ENCODE measurements at regions not wholly inside any gene's neighbourhood (a gene's known extent, or its start where the extent isn't known, plus 50 kb on each side); places are given as distances from the start of the nearest gene placed in this dataset.

- TF ChIP-seq CTCF (IDR thresholded peaks at IDR 0.05; ENCODE audit: poor library complexity, severe bottlenecking), result no peak
- no peak for TF ChIP-seq EZH2 (IDR thresholded peaks at IDR 0.05; ENCODE audit: borderline replicate concordance, insufficient read depth, low read length, poor library complexity, severe bottlenecking)
- TF ChIP-seq MXI1 (conservative IDR thresholded peaks at IDR 0.05; ENCODE audit: poor library complexity, severe bottlenecking), result no peak
- TF ChIP-seq TAF1 (IDR thresholded peaks at IDR 0.05; ENCODE audit: low read depth), result no peak
- no peak for TF ChIP-seq SMC3 (conservative IDR thresholded peaks at IDR 0.05; ENCODE audit: poor library complexity)
- no peak for TF ChIP-seq EP300 (conservative IDR thresholded peaks at IDR 0.05; ENCODE audit: poor library complexity, severe bottlenecking)
- TF ChIP-seq REST (IDR thresholded peaks at IDR 0.05; ENCODE audit: borderline replicate concordance), result no peak
- no peak for TF ChIP-seq POLR2AphosphoS5 (IDR thresholded peaks at IDR 0.05)
- no peak for TF ChIP-seq RAD21 (conservative IDR thresholded peaks at IDR 0.05)
Measured at GRCh38 chr5:87751824-87752223, 339.1 kb upstream of the CCNH start.

All from neural cell (in vitro differentiated cells).